ENCODE measurements at regions not wholly inside any gene's neighbourhood (a gene's known extent, or its start where the extent isn't known, plus 50 kb on each side); places are given as distances from the start of the nearest gene placed in this dataset.

- TF ChIP-seq CTCF (IDR thresholded peaks at IDR 0.05; ENCODE audit: insufficient read depth, low read length), result no peak
- TF ChIP-seq GABPA (IDR thresholded peaks at IDR 0.05; ENCODE audit: low read depth), result no peak
- TF ChIP-seq POLR2AphosphoS5 (IDR thresholded peaks at IDR 0.05; ENCODE audit: low read depth), result no peak
- TF ChIP-seq SPI1 (IDR thresholded peaks at IDR 0.05; ENCODE audit: borderline replicate concordance, low read depth), result peak; percentile 64; the same call in 1 of the 2 replicates
- TF ChIP-seq REST (IDR thresholded peaks at IDR 0.05; ENCODE audit: insufficient replicate concordance, low read depth), result no peak
Measured at GRCh38 chr2:144704709-144705095, 184.8 kb upstream of the ZEB2 start.

Measured in HL-60 (cell line).